CD4-positive, alpha-beta T cell treated with Interleukin-15 for 1 hour (primary cell): ENCODE measurements at regions not wholly inside any gene's neighbourhood (a gene's known extent, or its start where the extent isn't known, plus 50 kb on each side); places are given as distances from the start of the nearest gene placed in this dataset.

Experiments used
- DNase-seq: peaks from one replicate; pipeline ENCODE4 v3.0.0-alpha.2; 2020

DNA sequence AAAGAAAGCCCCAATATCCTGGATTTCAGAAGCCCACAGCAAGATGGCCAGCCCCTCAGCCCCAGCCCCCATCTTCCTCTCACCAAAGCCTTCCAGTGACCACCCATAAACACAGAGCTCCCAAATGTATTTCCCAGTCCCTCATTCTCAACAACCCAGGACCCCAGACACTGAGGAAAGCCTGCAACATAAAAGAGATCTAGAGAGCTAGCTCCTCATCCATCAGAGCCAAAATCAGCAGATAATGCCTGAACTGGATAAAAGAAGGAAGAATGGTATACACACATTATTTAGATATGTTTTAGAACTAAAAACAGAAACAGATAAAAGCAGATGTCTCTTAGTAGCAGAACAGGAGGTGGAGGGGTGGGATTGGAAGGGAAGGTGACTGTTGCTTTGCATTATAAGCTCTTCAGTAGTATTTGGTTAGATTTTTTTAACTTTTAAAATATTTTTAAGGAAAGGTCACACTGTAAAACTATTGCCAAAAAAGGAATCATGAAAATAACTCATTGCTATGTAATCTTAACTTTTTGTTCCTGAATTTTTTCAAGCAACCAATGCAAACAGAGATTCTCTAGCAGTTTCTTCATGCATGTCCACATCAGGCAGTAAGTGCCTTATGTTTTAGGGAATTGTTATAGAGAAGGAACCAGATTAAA, 144.2 kb upstream of the PKDCC start:
- DNase-seq, result no peak

GRCh38 chr2:41904459-41904858, 143.4 kb upstream of the PKDCC start:
- DNase-seq, result no peak

DNA sequence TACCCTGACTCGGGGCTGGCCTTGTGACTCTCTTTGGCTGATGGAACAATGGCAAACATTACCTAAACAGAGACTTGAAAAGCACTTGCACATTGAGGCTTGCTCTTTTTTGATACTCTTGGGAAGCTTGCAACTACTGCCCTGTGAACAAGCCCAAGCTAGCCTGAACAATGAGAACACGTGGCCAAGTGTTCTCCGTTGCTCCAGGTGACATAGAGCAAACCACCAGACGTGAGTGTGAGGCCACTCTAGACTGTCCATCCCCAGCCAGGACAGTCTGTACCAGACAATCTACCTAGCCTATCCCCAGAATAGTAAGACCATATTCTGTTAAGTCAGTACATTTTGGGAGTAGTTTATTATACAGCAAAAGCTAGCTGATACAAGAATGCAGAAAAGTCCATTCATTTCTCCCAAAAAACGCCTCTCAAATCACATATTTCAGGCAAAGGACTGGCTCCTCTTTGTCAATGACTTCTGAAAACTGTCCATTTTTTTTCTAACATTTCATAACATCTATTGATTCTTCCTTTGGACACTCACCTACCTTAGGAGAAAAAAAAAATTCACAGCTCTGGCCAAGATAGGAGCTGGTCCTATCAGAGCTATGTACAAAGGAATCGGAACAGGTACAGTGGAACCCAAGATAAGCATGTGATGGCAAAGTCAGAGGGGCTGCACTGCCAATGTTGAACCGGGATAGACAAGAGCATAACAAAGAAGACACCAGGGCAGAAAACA, 142.1 kb upstream of the PKDCC start:
- DNase-seq, result no peak

DNA sequence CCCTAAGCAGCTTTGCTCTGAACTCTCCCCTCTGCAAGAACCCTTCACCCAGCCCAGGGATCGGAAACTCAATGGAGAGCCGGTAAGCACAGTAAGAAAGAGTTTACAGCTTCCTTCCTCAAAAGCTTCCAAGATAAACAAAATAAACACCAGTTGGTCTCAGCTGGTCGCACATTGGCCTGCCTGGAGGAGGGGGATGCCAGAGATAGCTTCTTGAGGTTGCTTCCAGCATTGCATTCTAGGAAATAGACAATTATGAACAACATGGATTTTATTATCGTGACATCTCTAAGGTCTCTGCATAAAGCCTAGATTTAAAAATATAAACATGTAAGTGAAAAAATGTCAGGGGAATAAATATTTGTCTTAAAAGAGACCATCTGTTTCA, 141.5 kb upstream of the PKDCC start:
- no peak for DNase-seq

DNA sequence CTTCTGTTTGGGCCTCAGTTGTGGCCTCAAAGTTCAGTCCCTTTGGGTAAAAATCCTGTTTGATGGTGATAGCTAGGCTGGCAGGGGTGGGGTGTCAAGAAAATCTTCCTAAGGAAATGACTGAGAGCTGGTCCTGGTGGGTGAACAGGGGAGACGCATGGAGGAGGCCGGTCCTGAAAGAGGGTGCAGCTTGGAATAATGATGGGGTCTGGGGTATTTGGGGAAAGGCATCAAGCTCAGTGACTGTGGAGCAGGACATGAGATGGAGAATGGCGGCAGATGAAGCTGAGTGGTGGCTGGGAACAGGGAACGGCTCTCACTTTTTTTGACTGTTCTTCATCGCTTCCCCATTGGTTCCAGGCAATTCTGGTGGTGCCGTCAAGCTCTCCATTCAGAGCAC, 140.7 kb upstream of the PKDCC start:
- DNase-seq, result no peak

DNA sequence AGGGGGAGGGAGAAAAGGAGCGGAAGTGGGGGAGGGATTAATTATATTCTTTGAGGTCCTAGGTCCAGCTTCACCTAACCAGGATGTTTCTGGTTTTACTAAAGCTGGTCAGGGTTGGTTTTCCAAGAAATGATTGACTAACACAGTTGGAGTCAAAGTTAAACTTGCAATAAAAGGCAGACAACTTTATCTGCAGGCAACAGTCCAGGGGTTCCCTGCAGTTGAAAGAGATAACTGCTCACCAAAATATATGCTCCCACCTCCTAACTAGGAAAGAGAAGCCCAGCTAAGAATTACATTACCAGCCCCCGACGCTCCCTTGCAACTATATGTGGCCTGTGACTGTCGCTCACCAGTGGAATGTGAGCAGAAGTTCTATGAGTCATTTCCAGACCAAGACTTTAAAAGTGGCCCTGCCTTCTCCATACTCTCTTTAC, 140.0 kb upstream of the PKDCC start:
- no peak for DNase-seq

- no peak for DNase-seq
Measured at GRCh38 chr2:41908349-41908748, 139.5 kb upstream of the PKDCC start.

- DNase-seq, result no peak
Measured at GRCh38 chr2:41909584-41909983, 138.2 kb upstream of the PKDCC start.

- DNase-seq, result no peak
Measured at GRCh38 chr2:41910126-41910525, 137.7 kb upstream of the PKDCC start.

- no peak for DNase-seq
Measured at GRCh38 chr2:41911033-41911432, 136.8 kb upstream of the PKDCC start.

DNA sequence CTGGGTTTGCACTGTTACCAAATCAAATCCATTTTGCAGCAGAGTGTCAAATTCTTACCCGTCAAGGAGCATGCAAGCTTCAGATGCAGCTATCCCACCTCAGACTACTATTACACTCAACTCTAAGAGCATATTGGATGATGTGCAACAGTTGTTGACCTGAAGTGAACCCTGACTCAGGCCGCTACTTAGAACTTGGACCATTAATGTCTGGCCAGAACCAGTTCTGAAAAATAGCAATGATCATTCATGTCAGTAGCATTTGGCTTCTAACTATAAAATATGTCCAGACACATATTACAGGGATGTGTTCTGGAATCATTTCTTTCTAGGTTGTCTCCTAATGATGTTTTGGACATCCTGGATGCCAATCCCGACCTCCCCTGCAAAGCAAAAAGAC, 135.5 kb upstream of the PKDCC start:
- DNase-seq, result no peak

DNA sequence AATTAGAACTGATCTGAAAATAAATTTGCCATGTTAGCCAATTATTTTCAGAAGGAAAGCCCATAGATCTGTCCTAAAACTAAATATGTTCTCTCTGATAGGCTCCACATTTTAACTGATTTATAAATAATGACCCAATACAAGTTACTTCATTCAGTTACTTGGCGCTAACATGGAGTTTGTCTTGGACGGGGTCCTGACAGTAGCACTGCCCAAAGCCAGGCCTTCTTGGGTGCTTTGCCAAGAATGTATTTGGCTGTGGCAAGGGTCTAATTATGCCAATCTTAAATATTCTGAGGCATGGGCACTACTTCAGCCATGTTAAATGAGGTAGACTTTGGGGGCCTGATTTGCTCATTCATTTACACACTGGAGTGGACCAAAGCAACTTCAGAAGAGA, 135.0 kb upstream of the PKDCC start:
- DNase-seq, result no peak

GRCh38 chr2:41913311-41913710, 134.5 kb upstream of the PKDCC start:
- DNase-seq, result no peak

DNA sequence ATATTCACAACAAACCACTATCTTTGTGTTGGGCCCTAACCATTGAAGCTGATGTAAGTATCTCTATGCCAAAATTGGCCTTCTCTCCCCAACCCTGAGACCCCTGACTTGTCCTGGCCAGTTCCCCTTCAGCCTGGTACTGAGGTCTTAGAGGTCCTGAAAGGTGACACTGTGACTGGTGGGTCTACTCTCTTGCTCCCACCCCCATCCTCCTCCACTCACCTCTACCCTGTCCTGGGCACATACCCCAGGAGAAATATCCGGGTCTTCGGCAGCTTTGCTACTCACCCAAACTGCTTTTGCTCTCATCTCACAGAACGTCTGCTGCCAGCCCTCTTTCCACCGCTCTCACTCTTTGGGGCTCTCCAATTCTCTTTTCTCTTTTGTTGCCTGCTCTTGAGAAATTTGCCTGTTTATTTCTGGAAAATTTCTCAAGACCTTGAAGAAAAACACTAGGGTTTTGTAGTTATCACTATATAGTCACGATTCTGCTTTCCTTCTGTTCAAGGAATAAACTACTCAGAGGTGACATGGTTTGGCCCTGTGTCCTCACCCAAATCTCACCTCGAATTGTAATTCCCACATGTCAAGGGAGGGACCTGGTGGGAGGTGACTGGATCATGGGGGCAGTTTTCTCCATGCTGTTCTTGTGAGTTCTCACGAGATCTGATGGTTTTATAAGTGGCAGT, 133.8 kb upstream of the PKDCC start:
- no peak for DNase-seq

- DNase-seq, result no peak
Measured at GRCh38 chr2:41914936-41915335, 132.9 kb upstream of the PKDCC start.

GRCh38 chr2:41916177-41916576, 131.6 kb upstream of the PKDCC start:
- no peak for DNase-seq

- no peak for DNase-seq
Measured at GRCh38 chr2:41917587-41917986, 130.2 kb upstream of the PKDCC start.

- no peak for DNase-seq
Measured at GRCh38 chr2:41919135-41919534, 128.7 kb upstream of the PKDCC start.

GRCh38 chr2:41920181-41920580, 127.6 kb upstream of the PKDCC start:
- DNase-seq, result no peak

- DNase-seq, result no peak
Measured at GRCh38 chr2:41920812-41921211, 127.0 kb upstream of the PKDCC start.

GRCh38 chr2:41922177-41922576, 125.6 kb upstream of the PKDCC start:
- no peak for DNase-seq

DNA sequence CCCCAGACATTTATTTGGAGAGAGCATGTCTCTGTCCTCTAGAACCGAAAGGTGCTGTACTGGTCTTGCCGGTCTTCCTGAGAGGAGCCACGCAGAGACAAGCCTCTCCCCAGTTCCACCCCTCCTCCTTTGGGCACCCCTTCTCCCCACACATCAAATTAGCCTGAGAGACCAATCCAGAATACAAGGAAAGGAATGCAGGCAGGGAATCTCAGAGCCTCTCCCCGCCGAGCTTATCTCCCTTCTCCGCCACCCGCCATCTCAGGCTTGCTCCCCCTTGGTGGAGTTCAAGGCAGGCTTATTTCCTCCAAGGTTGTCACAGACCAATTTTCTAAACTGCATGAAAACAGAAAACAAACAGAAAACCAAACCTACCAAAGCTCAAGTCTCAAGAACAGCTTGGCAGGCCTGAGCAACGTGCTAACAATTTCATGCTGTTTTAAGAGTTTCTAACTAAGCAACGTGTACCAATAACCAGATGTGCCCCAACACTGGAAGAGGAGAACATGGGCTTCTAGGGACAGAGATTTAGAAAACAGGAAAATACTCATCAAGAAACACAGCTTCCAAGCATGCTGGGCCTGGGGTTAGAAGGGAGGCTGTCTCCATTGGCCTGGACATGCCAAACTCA, 124.5 kb upstream of the PKDCC start:
- no peak for DNase-seq

DNA sequence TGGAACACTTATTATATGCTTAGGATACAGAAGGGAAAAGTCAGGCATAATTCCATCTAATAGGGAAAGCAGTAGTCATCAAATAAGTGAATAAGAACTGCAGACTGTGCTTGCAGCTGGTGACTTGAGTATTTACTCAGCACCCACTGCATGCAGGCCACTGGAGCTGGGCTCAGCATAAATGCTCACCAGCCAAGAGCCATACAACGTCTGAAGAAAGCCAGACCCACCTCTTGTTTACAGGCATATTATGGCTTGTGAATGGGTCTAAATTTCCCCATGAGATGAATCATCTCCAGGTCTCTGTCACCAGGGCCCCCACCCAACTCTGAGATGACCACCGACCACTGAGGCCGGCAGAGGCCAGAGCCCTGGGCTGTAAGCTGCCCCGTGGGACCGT, 123.8 kb upstream of the PKDCC start:
- no peak for DNase-seq
